ENCODE measurements at regions not wholly inside any gene's neighbourhood (a gene's known extent, or its start where the extent isn't known, plus 50 kb on each side); places are given as distances from the start of the nearest gene placed in this dataset.

- DNase-seq (ENCODE audit: low read depth) (no peak), FAIRE-seq (no peak)
- no peaks in the 10 kb centered on the region for H3K27me3 Mint-ChIP-seq (ENCODE audit: low read depth, unreplicated experiment)
- H3K79me2 ChIP-seq (ENCODE audit: insufficient read depth, low read length) = no peaks in the 10 kb centered on the region
- peaks cover 4% of the 10 kb centered on the region for H3K9me3 Mint-ChIP-seq (ENCODE audit: unreplicated experiment)
- H3K36me3 Mint-ChIP-seq (ENCODE audit: low read depth, unreplicated experiment) = no peaks in the 10 kb centered on the region
- no peak for TF ChIP-seq EZH2 (IDR thresholded peaks at IDR 0.05; ENCODE audit: insufficient read depth, low read length)
- TF ChIP-seq CTCF (IDR thresholded peaks at IDR 0.05; ENCODE audit: insufficient read depth, low read depth, low read length) = no peak
- H3K36me3 ChIP-seq (ENCODE audit: insufficient read depth, low read length) = no peaks in the 10 kb centered on the region
- no peaks in the 10 kb centered on the region for H4K20me1 ChIP-seq (ENCODE audit: insufficient read depth, low read length)
- H3K4me2 ChIP-seq (ENCODE audit: low read length) = no peak overlapping the region
- no peaks in the 10 kb centered on the region for H3K9me3 ChIP-seq (ENCODE audit: insufficient read depth, low read depth, low read length)
- no peak overlapping the region for H3K27ac Mint-ChIP-seq (ENCODE audit: unreplicated experiment)
- no peaks in the 10 kb centered on the region for H3K4me1 Mint-ChIP-seq (ENCODE audit: low read depth, unreplicated experiment)
- H3K4me3 ChIP-seq (ENCODE audit: insufficient read depth, low read depth, low read length) = no peak overlapping the region
- no peak overlapping the region for H2AFZ ChIP-seq (ENCODE audit: low read depth, low read length)
- no peak overlapping the region for H3K9ac ChIP-seq (ENCODE audit: low read length)
- H3K4me3 Mint-ChIP-seq (ENCODE audit: unreplicated experiment) = no peak overlapping the region
- no peak overlapping the region for H3K27ac ChIP-seq (ENCODE audit: low read depth, low read length)
- no peaks in the 10 kb centered on the region for H3K27me3 ChIP-seq (ENCODE audit: insufficient read depth, low read length)
- peaks cover 5% of the 10 kb centered on the region for H3K4me1 ChIP-seq (ENCODE audit: insufficient read depth, low read length)
These were observed 181.7 kb downstream of the LTN1 start for GRCh38 chr21:28810826-28811524.

- Histone ChIP-seq H3K9ac (ENCODE audit: low read length) (no peak overlapping the region), H3K4me3 (ENCODE audit: insufficient read depth, low read depth, low read length) (no peak overlapping the region), H3K4me2 (ENCODE audit: low read length) (peak overlapping the region; percentile 12), H3K36me3 (ENCODE audit: insufficient read depth, low read length) (no peaks in the 10 kb centered on the region), H3K79me2 (ENCODE audit: insufficient read depth, low read length) (no peaks in the 10 kb centered on the region), H3K4me1 (ENCODE audit: insufficient read depth, low read length) (peaks cover 6% of the 10 kb centered on the region), H3K9me3 (ENCODE audit: insufficient read depth, low read depth, low read length) (no peaks in the 10 kb centered on the region), H3K27ac (ENCODE audit: low read depth, low read length) (no peak overlapping the region), H2AFZ (ENCODE audit: low read depth, low read length) (no peak overlapping the region), H3K27me3 (ENCODE audit: insufficient read depth, low read length) (no peaks in the 10 kb centered on the region), H4K20me1 (ENCODE audit: insufficient read depth, low read length) (no peaks in the 10 kb centered on the region)
- Mint-ChIP-seq H3K27ac (ENCODE audit: unreplicated experiment) (no peak overlapping the region), H3K27me3 (ENCODE audit: low read depth, unreplicated experiment) (no peaks in the 10 kb centered on the region), H3K4me1 (ENCODE audit: low read depth, unreplicated experiment) (peaks cover 5% of the 10 kb centered on the region), H3K36me3 (ENCODE audit: low read depth, unreplicated experiment) (no peaks in the 10 kb centered on the region), H3K4me3 (ENCODE audit: unreplicated experiment) (no peak overlapping the region), H3K9me3 (ENCODE audit: unreplicated experiment) (no peaks in the 10 kb centered on the region)
- no peak for TF ChIP-seq CTCF (IDR thresholded peaks at IDR 0.05; ENCODE audit: insufficient read depth, low read depth, low read length)
- FAIRE-seq (peak; percentile 29), DNase-seq (ENCODE audit: low read depth) (peak; percentile 80)
These were observed 186.8 kb downstream of the LTN1 start for GRCh38 chr21:28805885-28806284.

- Histone ChIP-seq H3K9me3 (ENCODE audit: insufficient read depth, low read depth, low read length) (no peaks in the 10 kb centered on the region), H3K9ac (ENCODE audit: low read length) (no peak overlapping the region), H3K79me2 (ENCODE audit: insufficient read depth, low read length) (no peaks in the 10 kb centered on the region), H3K27ac (ENCODE audit: low read depth, low read length) (no peak overlapping the region), H3K4me2 (ENCODE audit: low read length) (no peak overlapping the region), H3K27me3 (ENCODE audit: insufficient read depth, low read length) (no peaks in the 10 kb centered on the region), H3K4me1 (ENCODE audit: insufficient read depth, low read length) (peaks cover 6% of the 10 kb centered on the region), H3K4me3 (ENCODE audit: insufficient read depth, low read depth, low read length) (no peak overlapping the region), H2AFZ (ENCODE audit: low read depth, low read length) (no peak overlapping the region), H4K20me1 (ENCODE audit: insufficient read depth, low read length) (no peaks in the 10 kb centered on the region), H3K36me3 (ENCODE audit: insufficient read depth, low read length) (no peaks in the 10 kb centered on the region)
- Mint-ChIP-seq H3K27ac (ENCODE audit: unreplicated experiment) (no peak overlapping the region), H3K36me3 (ENCODE audit: low read depth, unreplicated experiment) (no peaks in the 10 kb centered on the region), H3K27me3 (ENCODE audit: low read depth, unreplicated experiment) (no peaks in the 10 kb centered on the region), H3K9me3 (ENCODE audit: unreplicated experiment) (no peaks in the 10 kb centered on the region), H3K4me1 (ENCODE audit: low read depth, unreplicated experiment) (peaks cover 5% of the 10 kb centered on the region), H3K4me3 (ENCODE audit: unreplicated experiment) (no peak overlapping the region)
- DNase-seq (ENCODE audit: low read depth) (no peak), FAIRE-seq (no peak)
- TF ChIP-seq EZH2 (IDR thresholded peaks at IDR 0.05; ENCODE audit: insufficient read depth, low read length) (no peak), CTCF (IDR thresholded peaks at IDR 0.05; ENCODE audit: insufficient read depth, low read depth, low read length) (no peak)
These were observed 188.5 kb downstream of the LTN1 start for GRCh38 chr21:28804089-28804670.
